Tibial nerve (tissue), 4 donors: ENCODE measurements at regions not wholly inside any gene's neighbourhood (a gene's known extent, or its start where the extent isn't known, plus 50 kb on each side); places are given as distances from the start of the nearest gene placed in this dataset.

Experiments
- EP300 ChIP-seq, 2 donors: sonication (generic); formaldehyde crosslinking; IDR thresholded peaks; one replicate each; pipeline ENCODE4 v1.6.1; 2017; ENCODE audit warnings: antibody characterized with exemption in 2 of 2, mild to moderate bottlenecking in 1 of 2
- POLR2A ChIP-seq, 2 donors: fragments of 450-650 bp; IDR thresholded peaks; one replicate each; pipeline ENCODE4 v1.6.1; 2017; ENCODE audit warnings: antibody characterized with exemption in 2 of 2, mild to moderate bottlenecking in 2 of 2, moderate library complexity in 2 of 2
- TF ChIP-seq, protein P1 (sequence below), 5 experiments: fragments of 200-600 bp in 3 of 5; fragments of 450-650 bp in 2 of 5; sonication (generic) in 3 of 5; IDR thresholded peaks; one replicate each; pipeline ENCODE4 v1.5.1; 2016 to 2019; ENCODE audit warnings: antibody characterized with exemption in 5 of 5, mild to moderate bottlenecking in 3 of 5, moderate library complexity in 2 of 5

DNA sequence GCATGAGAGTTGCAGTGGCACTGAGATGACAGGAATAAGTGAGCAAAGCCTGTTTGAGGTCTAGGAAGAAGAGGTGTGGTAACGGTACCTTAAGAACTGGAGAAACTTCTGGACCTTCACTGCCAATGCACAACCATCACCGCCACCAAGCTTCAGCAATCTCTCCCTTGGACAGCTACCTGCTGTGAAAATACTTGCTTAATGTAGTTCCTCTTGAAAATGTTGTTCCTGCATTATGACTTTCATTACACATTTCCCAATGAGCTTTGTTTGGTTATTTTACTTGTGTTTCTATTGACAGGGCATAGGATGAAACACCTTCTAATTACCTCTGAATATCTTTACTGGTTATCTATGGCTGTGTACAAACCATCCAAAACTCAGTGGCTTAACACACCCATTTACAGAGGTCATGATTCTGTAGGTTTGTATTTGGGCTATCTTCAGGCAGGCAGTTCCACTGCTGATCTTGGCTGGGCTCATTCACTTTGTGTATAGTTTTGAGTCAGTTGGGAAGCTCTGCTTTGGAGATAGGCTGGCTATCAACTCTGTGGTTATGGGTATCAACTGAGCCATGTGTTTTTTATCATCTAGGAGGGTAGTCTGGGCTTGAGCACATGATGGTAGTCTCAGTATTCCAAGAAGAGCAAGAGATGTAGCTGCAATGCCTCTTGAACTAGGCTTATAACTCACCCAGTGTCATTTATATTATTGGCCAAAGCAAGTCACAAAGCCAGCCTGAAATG is 149.4 kb downstream of the ELAVL4 start:
- TF ChIP-seq, protein P1, sequence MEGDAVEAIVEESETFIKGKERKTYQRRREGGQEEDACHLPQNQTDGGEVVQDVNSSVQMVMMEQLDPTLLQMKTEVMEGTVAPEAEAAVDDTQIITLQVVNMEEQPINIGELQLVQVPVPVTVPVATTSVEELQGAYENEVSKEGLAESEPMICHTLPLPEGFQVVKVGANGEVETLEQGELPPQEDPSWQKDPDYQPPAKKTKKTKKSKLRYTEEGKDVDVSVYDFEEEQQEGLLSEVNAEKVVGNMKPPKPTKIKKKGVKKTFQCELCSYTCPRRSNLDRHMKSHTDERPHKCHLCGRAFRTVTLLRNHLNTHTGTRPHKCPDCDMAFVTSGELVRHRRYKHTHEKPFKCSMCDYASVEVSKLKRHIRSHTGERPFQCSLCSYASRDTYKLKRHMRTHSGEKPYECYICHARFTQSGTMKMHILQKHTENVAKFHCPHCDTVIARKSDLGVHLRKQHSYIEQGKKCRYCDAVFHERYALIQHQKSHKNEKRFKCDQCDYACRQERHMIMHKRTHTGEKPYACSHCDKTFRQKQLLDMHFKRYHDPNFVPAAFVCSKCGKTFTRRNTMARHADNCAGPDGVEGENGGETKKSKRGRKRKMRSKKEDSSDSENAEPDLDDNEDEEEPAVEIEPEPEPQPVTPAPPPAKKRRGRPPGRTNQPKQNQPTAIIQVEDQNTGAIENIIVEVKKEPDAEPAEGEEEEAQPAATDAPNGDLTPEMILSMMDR (IDR thresholded peaks at IDR 0.05): no peak
- TF ChIP-seq EP300 (IDR thresholded peaks at IDR 0.05) (no peak), POLR2A (IDR thresholded peaks at IDR 0.05) (no peak)
